CD4-positive, alpha-beta T cell treated with Interferon alpha-2 for 1 hour (primary cell): ENCODE measurements at regions not wholly inside any gene's neighbourhood (a gene's known extent, or its start where the extent isn't known, plus 50 kb on each side); places are given as distances from the start of the nearest gene placed in this dataset.
"Not testable (repeated sequence)": the region's sequence is repeated elsewhere in the genome, so short reads cannot be mapped to it uniquely, and the experiment has no call there.

Experiments
- DNase-seq, 2 donors: peaks; one replicate each; pipeline ENCODE4 v3.0.0-alpha.2; 2020 to 2022

DNA sequence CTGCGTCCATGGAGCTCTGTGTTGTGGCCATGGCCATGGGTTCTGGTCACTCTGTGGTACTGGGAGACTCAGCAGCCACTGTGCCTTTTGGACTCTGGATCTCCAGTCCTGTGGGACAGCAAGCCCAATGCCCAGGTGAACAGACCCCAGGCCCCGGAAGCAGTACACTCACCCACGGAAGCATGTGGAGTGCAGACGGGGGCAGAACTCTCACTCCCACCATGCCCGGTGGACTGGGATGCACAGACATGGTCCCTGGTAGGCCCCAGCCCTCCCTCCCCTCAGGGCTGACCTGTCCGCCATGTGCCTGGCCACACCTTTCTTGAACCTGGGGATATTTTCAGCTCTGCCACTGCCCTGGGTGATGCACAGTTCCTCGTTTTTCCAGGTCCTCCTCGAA, 163.3 kb downstream of the URI1 start:
- no peak for DNase-seq

DNA sequence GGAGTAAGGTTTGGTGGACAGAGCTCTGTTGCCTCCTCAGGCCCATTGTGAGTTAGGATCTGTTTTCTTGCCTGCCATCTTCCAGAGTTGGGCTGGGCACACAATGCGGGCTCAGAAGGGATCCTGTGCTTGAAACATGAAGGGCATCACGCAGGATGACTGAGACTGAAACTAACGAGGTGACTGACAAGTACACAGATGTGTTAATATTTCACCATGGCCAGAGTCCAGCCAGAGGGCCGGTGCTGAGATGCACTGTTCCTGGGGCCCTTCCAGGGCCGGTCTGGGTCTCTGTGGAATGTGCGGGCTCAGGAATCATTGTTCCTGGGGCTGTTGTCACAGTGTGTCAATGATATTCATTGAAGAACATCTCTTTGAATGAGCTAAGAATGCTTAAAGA, 163.7 kb downstream of the URI1 start:
- DNase-seq, result no peak

DNA sequence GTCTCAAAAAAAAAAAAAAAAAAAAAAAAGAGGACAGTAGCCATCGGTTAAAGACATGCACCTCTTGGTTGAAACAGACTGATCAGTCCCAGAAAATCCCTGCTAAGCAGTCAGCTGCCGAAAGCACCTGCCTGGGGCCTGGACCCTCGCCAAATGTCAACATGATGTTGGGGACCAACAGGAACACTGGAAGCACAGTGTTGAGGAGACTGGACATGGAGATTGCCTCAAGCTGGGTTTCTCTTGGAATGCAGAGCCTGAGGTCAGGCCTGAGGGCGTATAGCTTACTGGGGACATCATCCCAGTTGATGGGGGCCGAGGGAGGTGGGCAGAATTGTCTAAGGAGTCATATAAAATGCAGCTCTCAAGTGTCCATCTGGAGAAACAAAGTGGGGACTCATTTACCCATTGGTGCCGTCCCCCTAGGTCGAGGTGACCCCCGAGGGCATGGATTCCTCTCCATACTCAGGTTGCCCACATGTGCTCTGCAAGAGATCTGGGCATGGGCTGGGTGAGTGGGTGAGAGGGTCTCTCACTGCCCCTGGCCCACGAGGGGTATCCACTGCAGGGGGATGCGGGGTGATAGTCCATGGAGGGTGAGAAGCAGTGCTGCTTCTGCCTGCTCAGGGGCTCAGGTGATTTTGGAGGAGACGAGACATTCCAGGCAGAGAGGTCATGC, 164.5 kb downstream of the URI1 start:
- DNase-seq, result no peak

DNA sequence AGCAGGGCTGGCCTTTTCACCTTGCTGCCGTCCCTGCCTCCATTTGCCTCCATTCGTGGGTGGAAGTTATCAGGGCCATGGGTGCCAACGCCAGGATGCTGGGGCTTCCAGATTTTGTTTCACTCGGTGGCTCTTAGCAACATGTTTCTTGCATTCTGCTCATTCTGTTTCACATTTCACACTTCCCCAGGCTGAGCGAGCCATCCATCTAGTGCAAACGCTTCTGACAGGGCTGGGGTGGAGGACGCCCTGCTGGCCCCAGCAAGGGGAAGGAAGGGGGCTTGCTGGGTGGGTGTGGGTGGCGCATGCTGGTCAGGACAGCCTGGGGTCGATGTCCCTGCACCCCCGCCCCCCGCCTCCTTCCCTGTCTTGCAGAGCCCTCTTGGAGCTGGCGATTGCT, 165.2 kb downstream of the URI1 start:
- no peak for DNase-seq

DNA sequence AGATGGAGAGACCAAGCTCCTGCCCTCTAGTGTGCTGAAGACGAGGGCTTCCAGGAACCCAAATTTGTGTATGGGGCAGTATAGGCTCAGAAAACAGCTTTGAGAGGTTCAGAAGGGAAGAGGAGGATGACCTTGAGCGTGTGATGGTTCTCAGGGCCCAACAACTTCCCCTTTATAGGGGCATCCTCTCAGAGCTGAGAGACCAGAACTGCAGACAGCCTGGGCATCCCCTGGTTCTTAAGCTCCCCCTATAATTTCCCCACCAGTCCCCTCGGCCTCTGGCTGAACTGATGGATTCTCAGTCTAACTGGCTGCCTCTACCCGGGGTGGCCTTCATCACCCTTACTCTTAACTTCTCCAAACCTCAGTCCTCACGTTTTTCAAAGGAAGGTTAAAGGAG, 167.5 kb downstream of the URI1 start:
- DNase-seq, result no peak

DNA sequence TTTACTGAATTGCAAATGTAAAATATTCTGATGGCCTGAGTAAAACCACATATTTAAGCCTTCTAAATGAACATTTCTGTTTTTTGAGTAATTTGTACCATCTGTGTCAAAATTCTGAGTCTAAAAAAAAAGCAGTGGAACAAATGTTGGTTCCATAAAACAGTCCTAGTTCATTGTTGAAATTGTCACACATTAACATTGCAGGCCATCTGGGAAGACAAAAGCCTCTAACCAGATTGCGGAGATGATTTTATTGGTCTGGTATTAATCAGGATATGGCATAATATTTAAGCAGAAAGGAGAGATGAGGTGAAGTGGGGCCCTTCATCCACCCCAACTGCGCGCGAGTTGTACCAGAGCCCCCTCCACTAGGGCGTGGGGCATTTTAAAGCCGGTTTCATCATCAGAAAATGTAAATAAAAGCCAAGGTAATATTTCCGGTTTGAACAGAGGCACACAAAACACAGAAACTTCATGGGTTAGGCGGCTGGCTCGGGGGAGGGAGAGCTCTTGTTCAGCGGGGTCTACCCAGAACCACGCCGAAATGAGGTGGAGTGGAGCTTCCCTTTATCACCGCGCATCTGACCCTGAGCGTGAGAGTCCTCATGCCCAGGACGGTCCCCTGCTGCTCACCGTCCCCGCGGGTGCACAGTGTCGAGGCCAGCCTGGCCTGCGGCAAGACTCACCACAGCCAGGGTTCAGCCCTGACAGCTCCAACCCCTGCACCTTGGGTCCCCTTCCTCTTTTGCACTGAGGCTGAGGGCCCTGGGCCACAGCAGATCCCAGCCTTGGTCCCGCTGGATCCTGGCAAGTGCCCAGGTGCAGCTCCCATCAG, 169.2 kb downstream of the URI1 start:
- DNase-seq, result no peak

DNA sequence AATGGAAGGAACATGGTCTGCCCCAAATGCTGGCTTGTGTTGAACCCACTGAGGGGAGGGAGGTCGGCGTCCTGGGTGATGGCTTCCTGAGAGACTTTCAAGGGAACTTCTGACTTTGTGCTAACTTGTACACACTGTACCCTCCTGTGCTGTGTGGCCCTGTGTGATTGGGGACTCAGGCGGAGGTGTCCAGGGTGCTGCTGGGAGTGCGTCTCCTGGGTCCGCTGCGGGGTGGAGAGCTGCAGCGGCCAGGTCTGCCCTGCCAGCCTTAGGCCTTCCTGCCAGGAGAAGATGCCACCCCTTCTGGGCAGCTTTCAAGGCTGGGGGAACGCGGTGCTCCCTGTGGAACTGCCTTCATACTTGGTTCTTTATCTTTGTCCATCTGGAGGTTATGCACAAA, 170.1 kb downstream of the URI1 start:
- DNase-seq, result no peak

DNA sequence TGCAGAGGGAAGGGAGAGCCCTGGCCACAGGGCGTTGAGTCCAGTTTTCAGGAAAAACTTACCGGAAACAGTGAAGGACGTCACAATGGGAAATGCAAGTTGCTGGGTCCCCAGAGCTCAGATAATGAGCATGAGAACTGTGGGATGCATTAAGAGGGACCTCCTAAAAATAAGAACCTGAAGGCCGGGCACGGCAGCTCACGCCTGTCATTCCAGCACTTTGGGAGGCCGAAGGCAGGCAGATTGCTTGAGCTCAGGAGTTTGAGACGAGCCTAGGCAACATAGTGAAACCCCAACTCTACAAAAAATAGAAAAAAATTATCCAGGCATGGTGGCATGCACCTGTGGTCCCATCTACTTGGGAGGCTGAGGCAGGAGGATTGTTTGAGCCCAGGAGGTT, 170.6 kb downstream of the URI1 start:
- no peak for DNase-seq

DNA sequence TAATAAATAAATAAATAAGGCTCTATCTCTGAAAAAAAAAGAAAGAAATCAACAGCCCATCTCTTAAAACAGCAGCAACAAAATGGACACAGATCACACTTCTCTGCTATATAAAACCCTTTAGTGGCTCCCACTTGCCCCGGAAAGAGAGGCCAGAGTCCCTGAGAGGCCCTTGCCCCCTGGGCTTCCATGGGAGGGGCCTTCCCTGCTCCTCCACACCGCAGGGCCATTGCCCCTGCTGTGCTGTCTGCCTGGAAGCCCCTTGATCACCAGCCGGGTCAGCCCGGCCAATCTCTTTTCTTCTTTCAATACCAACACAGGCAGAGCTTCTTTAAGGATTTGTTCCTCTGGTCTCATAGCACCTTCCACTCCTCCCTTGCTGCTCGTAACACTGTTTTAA, 171.1 kb downstream of the URI1 start:
- no peak for DNase-seq

DNA sequence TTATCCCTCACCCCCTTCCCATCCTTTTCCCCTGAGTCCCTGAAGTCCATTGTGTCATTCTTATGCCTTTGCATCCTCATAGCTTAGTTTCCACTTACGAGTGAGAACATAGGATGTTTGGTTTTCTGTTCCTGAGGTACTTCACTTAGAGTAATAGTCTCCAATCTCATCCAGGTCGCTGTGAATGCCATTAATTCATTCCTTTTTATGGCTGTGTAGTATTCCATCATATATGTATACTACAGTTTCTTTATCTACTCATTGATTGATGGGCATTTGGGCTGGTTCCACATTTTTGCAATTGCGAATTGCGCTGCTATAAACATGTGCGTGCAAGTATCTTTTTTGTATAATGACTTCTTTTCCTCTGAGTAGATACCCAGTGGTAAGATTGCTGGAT, 172.1 kb downstream of the URI1 start:
- DNase-seq, result not testable (repeated sequence)

DNA sequence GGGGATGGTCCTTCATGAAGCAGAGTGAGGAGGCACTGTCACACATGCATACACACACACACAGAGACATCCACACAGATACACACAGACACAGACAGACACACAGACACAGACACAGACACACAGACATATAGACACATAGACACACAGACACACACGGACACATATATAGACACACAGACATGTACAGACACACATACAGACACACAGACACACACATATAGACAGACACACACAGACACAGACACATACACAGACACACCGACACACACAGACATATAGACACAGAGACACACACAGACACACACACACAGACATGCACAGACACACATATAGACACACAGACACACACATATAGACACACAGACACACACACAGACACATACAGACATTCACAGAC, 173.9 kb downstream of the URI1 start:
- DNase-seq, result no peak

DNA sequence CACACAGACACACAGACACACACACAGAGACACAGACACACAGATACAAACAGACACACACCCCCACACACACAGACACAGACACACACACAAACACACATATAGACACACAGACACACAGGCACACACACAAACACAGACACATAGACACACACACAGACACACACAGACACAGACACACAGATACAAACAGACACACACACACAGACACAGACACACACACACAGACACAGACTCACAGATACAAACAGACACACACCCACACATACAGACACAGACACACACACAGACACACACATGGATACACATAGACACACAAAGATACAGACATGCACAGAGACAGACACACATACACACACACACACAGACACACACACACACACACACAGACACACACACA, 174.5 kb downstream of the URI1 start:
- no peak for DNase-seq

DNA sequence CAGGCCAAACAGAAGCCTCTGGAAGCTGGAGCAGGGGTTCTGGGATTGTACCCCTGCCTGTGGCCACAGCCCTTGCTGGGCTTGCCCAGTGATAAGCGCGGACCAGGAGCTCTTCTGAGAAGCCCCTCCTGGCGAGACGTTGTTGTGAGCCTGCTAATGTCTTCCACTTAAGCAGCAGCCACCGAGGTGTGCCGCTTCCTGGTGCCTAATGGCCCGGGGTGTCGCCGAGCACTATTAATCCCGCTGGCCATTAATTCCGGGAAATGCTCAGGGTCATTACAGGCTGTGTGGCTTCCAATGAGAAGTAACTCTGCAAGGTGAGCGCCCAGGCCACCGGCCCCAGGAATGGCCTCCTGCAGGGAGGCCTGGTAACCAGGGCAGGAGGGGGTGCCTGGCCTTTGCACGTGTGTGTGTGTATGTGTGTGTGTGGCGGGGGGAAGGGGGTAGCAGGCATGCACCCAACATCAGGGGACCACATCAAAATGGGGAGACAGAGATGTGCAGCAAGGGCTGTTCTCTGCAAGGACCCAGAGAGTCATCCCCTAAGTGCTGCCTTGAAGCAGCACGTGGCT, 175.0 kb downstream of the URI1 start:
- DNase-seq, result no peak

DNA sequence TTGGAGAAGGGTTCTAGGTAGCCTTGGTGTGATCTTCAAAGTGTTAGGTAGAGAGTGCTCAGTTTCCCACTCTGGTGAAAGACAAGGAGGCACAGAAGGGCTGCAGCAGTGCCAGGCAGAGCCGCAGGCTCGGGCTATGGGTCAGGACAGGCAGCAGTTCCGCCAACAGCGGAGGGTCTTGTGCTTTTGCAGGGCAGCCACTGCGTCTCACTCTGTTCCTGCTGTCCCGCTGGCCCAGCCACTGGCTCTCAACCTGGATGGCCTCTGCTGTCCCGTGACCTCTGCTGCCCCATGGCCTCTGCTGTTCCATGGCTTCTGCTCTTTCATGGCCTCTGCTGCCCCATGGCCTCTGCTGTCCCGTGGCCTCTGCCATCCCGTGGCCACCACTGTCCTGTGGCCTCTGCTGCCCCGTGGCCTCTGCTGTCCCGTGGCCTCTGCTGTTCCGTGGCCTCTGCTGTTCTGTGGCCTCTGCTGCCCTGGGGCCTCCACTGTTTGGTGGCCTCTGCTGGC, 175.7 kb downstream of the URI1 start:
- DNase-seq, result no peak

DNA sequence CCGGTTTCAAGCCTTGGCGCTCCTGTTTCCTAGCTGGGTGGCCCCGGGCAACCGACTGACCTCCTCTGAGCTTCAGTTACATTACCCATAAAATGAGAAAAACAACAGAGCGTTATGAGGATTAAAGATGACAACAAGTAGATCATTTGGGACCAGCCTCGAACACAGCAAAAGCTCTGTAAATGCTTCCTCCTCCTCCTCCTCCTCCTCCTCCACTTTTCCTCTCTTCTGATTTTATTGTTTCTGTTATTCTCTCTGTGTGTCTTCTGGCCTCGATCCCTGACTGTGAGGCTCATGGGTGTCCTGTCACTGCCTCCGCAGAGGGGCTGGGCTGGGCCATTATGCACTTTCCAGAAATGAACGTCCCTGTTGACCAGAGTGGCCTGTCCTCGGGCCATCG, 176.2 kb downstream of the URI1 start:
- DNase-seq, result no peak

DNA sequence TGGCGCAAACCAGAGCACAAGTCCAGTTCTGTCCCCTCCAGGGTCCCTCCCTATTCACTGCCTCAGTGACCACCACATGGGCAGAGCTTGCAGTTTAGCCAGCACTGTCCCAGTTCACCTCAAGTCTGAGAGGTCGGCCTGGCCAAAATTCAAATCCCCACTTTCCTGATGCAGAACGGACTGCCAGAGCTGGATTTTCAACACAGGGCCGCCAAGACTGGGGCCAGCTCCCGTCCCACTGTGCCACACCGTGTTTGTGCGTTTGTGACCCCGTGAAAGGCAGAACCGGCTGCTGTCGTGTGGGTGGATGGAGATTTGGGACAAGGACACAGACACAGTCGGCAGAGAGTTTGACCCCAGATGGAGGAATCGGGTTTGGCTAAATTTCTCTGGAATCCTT, 176.7 kb downstream of the URI1 start:
- DNase-seq, result no peak

DNA sequence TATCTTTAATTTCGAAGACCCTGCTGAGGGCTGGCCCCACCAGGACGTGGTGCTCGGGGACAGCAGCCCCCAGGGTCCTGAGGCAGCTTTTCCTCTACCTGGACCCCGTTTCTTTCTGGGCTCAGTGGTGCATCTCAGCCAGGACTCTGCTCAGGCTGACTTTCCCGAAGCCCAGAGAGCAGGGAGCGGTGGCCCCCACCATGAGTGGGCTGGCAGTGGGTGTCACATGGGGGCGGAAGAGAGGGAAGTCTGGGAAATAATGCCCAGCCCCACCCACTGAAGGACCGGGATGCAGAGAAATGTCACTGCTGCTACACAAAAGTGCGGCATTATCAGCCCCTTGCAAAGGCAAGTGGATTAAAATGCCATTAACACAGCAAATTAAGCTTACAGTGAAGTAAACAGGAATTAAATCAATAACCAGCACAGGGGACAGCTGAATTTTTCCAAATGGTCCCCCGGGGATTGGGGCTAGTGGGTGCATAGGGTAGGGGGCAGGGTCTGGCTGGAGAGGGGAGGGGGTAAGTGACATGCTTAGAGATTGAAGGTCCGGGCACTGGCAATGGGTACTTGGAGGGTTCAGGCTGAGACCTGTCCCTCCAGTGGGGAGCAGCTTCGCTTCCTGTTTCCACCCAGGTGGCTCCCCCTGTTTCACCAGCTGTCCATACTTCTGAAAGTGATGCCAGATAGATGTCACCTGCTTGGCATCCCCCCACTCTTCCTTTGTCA, 177.3 kb downstream of the URI1 start:
- DNase-seq, result no peak

DNA sequence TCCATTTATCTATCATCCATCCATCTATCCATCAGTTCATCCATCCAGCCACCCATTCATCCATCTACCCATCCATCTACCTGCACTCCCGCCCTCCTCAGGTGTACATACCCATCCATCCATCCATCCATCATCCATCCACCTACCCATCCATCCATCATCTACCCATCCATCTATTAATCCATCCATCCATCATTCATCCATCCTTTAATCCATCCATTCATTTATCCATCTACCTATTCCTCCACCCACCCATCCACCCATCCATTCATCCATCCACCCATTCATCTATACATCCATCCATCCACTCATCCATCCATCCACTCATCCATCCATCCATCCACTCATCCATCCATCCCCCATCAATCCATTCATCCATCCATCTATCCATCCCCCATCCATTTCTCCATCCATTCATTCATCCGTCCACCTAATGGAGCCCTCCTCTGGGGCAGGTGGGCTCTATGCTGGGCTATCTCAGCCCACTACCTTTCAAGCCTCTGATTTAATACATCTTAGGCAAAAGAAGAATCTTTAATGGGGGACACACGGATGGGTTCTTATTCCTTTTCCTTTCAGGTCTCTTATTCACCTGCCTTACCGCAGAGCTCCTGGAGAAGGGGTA, 178.9 kb downstream of the URI1 start:
- no peak for DNase-seq

DNA sequence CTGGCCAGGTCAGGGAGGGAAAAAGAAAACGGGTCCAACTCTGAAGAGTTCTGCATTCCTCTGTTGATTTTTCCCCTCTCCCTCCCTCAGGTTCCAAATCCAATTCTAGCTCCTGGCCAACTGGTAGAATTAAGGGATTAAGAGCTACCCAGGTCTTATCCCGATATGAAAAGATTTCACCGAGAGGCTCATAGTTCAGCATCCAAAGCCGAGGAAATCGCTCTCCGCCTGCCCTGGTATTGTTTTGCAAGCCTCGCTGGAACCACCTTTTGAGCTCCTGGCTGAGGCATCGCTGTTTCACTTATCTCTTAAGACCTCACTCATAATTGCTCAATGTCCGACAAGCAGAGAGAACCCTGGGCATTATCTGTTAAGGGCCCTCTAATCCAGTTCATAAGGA, 180.4 kb downstream of the URI1 start:
- DNase-seq, result no peak

DNA sequence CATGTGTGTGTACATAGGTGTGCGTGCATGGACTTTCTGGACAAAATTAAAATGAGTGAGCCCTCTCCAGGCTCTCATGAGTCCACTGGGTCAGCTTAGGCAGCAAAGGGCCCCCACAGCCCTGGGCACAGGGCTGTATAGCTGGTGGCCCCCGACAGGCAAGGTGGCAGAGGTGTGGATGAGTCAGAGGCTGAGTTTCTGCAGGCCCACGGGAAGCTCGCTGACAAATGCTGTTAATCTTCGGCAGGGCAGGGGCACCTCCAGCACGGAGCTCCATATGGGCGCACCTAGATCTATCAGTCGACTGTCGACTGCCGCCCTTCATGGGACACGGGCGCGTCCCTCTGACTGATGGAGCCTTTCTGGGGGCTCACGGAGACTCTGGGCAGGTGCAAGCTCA, 181.1 kb downstream of the URI1 start:
- DNase-seq, result no peak

DNA sequence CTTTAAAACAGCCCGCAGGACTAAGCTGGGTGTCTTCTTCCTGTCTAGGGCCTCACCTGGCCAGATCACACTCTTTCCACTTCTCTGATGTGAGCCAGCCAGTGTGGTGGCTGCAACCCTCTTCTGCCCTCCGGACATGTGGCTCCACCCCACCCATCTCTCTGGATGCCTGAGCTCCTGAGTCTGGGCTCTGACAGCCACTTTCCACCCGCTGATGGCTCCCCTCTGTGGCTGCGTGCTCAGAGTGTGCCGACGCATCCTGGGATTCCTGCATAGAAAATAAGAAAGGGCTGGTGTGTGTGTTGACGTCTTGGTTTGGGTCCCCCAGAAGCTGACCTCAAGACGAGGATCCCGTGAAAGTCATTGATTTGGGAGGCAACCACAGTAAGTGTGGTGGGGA, 181.6 kb downstream of the URI1 start:
- DNase-seq, result no peak

DNA sequence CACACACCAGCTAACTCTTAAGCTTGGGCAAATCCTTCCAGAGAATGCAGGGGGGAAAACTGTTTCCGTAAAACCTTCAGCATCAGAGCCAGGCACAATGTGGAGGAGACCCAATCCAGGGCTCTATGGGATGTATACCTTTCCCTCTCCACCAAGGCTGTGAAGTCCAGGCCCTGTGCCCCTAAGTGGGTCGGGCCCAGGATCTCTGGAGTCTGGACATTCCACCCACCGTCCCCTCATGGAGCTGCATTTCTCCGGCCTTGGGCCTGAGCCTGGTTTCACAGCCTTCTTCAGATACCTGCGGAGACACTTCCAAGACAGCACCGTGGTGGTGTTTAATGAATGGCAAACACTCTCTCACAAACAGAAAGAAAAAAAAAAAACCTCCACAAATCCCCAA, 186.2 kb downstream of the URI1 start:
- DNase-seq, result no peak
